ENCODE measurements at regions not wholly inside any gene's neighbourhood (a gene's known extent, or its start where the extent isn't known, plus 50 kb on each side); places are given as distances from the start of the nearest gene placed in this dataset.
A peak's percentile ranks its signal among the peaks of the same experiment; 100 is the strongest.

- DNase-seq (ENCODE audit: low spot score), result no peak
Measured at GRCh38 chr5:179430193-179431175, 85.2 kb upstream of the ADAMTS2 start.

- DNase-seq (ENCODE audit: low spot score), result no peak
Measured at GRCh38 chr5:179427676-179428056, 82.4 kb upstream of the ADAMTS2 start.

GRCh38 chr5:179427032-179427675, 81.9 kb upstream of the ADAMTS2 start:
- DNase-seq (ENCODE audit: low spot score), result no peak

DNA sequence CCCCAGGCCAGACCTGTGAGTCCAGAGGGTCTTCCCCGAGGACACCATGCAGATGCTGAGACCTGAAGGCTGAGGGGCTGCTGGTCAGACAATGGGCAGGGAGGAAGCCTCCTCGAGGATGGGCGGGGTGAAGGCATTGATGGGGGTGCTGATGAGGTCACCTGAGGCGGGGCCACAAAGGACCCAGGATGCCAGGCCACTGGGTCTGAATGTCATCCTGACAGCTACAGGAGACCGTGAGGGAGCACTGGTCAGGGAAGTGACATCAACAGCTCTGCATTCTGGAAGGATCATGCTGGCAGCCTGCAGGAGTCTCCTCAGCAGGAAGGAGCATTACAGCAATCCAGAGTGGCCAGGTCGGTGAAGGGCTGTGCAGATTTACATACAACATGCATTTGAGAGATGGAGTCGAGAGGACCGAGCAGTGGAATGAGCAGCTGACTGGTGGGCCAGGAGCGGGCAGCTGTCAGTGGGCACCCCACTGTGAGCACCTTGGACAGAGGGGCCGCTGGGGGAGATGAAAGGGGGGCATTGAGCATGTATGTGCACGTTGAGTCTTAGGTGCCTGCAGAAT, 77.7 kb upstream of the ADAMTS2 start:
- DNase-seq (ENCODE audit: low spot score), result no peak

- no peak for DNase-seq (ENCODE audit: low spot score)
Measured at GRCh38 chr5:179422213-179422855, 77.1 kb upstream of the ADAMTS2 start.

GRCh38 chr5:179421144-179421901, 76.1 kb upstream of the ADAMTS2 start:
- DNase-seq (ENCODE audit: low spot score), result no peak

GRCh38 chr5:179420476-179420875, 75.2 kb upstream of the ADAMTS2 start:
- no peak for DNase-seq (ENCODE audit: low spot score)

- DNase-seq (ENCODE audit: low spot score), result no peak
Measured at GRCh38 chr5:179418972-179419371, 73.7 kb upstream of the ADAMTS2 start.

- DNase-seq (ENCODE audit: low spot score), result no peak
Measured at GRCh38 chr5:179417696-179418095, 72.4 kb upstream of the ADAMTS2 start.

DNA sequence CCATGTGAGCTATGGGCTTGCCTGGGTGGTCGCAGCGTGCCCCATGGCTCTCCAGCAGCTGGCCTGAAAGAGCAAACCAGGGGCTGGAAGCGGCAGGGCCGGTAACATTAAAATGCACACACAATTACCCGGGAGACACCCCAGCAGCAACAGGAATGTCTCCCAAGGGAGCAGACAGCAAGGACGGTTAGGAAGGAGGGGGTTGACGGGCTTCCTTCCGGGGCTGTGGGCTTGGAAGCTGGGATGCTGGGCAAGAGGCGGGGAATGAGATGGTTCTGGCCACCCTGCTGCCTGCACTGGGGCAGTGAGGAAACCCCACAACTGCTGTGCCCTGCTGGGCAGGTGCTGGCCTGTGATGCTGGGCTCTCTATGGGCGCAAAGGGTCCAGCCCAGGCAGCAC, 71.8 kb upstream of the ADAMTS2 start:
- DNase-seq (ENCODE audit: low spot score), result no peak

- DNase-seq (ENCODE audit: low spot score), result no peak
Measured at GRCh38 chr5:179416114-179416822, 71.0 kb upstream of the ADAMTS2 start.

GRCh38 chr5:179415291-179416060, 70.2 kb upstream of the ADAMTS2 start:
- DNase-seq (ENCODE audit: low spot score), result peak; percentile 2

DNA sequence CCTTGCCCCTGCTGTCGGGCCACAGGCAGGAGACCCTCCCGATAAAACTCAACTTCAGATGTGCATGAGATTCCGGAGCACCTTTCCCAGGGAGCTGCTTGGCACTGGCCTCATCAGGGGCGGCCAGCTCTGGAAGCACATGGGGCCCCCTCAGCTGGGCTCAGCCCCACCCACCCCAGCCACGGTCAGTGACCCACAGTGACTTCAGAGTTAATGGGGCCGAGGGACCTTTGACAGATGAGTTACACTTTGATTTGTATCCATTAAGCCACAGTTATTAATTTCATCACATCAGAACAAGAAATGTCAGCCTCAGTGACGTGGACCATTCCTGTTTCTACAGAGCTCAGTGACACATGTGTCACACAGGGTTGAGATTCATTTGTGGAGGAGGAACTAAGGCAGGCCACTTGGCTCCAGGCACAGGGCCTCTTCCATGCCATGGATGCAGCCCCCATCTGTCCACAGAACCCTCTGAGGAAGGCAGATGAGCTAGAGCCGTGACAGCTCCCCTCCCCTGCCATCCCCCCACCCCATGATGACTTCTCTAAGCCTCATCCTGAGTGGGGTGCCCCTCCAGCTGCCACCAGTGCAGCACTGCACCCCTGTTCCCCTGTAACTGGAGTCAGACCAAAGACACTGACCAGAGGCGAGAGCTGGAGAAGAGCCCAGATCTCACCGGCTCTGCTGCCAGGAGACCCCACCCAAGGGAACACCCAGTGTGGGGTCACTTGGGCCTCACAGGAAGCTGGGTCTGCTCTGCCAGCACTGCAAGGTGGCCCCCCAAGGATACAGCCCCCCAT, 69.4 kb upstream of the ADAMTS2 start:
- DNase-seq (ENCODE audit: low spot score), result peak; percentile 8

- DNase-seq (ENCODE audit: low spot score), result peak; percentile 2
Measured at GRCh38 chr5:179413711-179414458, 68.6 kb upstream of the ADAMTS2 start.

DNA sequence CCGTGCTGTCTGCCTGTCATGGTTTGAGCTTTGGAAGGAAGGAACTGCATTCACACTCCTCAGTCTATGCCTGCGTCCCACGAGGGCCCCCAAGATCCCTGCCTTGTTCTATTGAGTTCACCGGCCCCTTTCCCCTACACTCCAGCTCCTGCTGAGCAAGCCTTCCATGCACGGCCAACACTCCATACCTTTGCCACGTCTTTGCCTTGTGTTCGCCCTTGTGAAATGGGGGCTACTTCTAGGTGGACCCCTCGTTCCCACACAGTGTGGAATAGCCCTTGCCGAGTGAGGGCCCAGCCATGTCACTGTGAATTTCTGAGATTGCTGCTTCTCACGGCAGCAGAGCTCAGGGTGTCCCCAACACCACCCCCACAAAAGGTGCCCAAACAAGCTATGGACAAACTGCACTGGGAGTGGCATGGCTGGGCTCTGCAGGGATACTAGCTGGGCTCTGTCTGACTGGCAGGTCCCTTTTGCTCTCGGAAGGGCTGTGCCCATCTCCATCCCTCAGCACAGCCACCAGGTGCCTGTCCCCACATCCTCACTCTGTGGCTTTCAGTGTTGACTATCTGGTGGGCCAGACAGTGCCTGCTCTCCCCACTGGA, 67.9 kb upstream of the ADAMTS2 start:
- peak; percentile 6 for DNase-seq (ENCODE audit: low spot score)

- DNase-seq (ENCODE audit: low spot score), result no peak
Measured at GRCh38 chr5:179411161-179411841, 66.0 kb upstream of the ADAMTS2 start.

Measured in mucosa of gallbladder (tissue), 1 donor.